Testis (tissue), 2 donors: ENCODE measurements at regions not wholly inside any gene's neighbourhood (a gene's known extent, or its start where the extent isn't known, plus 50 kb on each side); places are given as distances from the start of the nearest gene placed in this dataset.

Source experiments
- CTCF ChIP-seq, 3 experiments: fragments of 450-650 bp in 2 of 3; fragments of 200-600 bp in 1 of 3; sonication (generic) in 1 of 3; IDR thresholded peaks; one replicate each; pipeline ENCODE4 v1.5.1; 2016 to 2019; ENCODE audit warnings: antibody characterized with exemption in 3 of 3, mild to moderate bottlenecking in 2 of 3, moderate library complexity in 1 of 3
- POLR2A ChIP-seq: fragments of 450-650 bp; IDR thresholded peaks from one replicate; pipeline ENCODE4 v1.6.1; 2017; ENCODE audit warnings: antibody characterized with exemption, mild to moderate bottlenecking, moderate library complexity

GRCh38 chr2:219759801-219760200 is 132.4 kb downstream of the SLC4A3 start:
- TF ChIP-seq CTCF (IDR thresholded peaks at IDR 0.05) (no peak), POLR2A (no peak)
